HG03097 (cell line): ENCODE measurements at regions not wholly inside any gene's neighbourhood (a gene's known extent, or its start where the extent isn't known, plus 50 kb on each side); places are given as distances from the start of the nearest gene placed in this dataset.
"Not testable (repeated sequence)": the region's sequence is repeated elsewhere in the genome, so short reads cannot be mapped to it uniquely, and the experiment has no call there.

Experiments used
- ATAC-seq: cut with Tn5 transposase; IDR thresholded peaks from one replicate; pipeline ENCODE4 v1.9.1; 2021; ENCODE audit not compliant: unreplicated experiment, low FRiP score

- no peak for ATAC-seq
Observed at GRCh38 chr2:145584353-145584752, 1064.4 kb upstream of the ZEB2 start.

- no peak for ATAC-seq
Observed at GRCh38 chr2:145573608-145574007, 1053.7 kb upstream of the ZEB2 start.

GRCh38 chr2:145572238-145572637 lies 1052.3 kb upstream of the ZEB2 start:
- no peak for ATAC-seq

GRCh38 chr2:145569108-145569507 lies 1049.2 kb upstream of the ZEB2 start:
- ATAC-seq, result no peak

GRCh38 chr2:145563741-145564615 lies 1044.1 kb upstream of the ZEB2 start:
- ATAC-seq, result no peak

GRCh38 chr2:145561152-145561551 lies 1041.2 kb upstream of the ZEB2 start:
- no peak for ATAC-seq

GRCh38 chr2:145558617-145559350 lies 1038.9 kb upstream of the ZEB2 start:
- no peak for ATAC-seq

GRCh38 chr2:145555360-145555759 lies 1035.4 kb upstream of the ZEB2 start:
- ATAC-seq, result no peak

- ATAC-seq, result no peak
Observed at GRCh38 chr2:145551686-145552085, 1031.8 kb upstream of the ZEB2 start.

- ATAC-seq, result no peak
Observed at GRCh38 chr2:145548479-145548878, 1028.6 kb upstream of the ZEB2 start.

GRCh38 chr2:145547620-145548019 lies 1027.7 kb upstream of the ZEB2 start:
- ATAC-seq, result no peak

GRCh38 chr2:145546091-145546490 lies 1026.2 kb upstream of the ZEB2 start:
- no peak for ATAC-seq

GRCh38 chr2:145543856-145544255 lies 1023.9 kb upstream of the ZEB2 start:
- ATAC-seq, result no peak

GRCh38 chr2:145543155-145543554 lies 1023.2 kb upstream of the ZEB2 start:
- ATAC-seq, result no peak

GRCh38 chr2:145541028-145541427 lies 1021.1 kb upstream of the ZEB2 start:
- no peak for ATAC-seq

- no peak for ATAC-seq
Observed at GRCh38 chr2:145538661-145539350, 1018.9 kb upstream of the ZEB2 start.

- ATAC-seq, result no peak
Observed at GRCh38 chr2:145530653-145531052, 1010.7 kb upstream of the ZEB2 start.

- ATAC-seq, result no peak
Observed at GRCh38 chr2:145524836-145525235, 1004.9 kb upstream of the ZEB2 start.

- no peak for ATAC-seq
Observed at GRCh38 chr2:145524303-145524702, 1004.4 kb upstream of the ZEB2 start.

GRCh38 chr2:145519254-145519653 lies 999.3 kb upstream of the ZEB2 start:
- not testable (repeated sequence) for ATAC-seq

GRCh38 chr2:145511946-145512345 lies 992.0 kb upstream of the ZEB2 start:
- ATAC-seq, result no peak
